Endothelial cell of hepatic sinusoid (primary cell): ENCODE measurements at regions not wholly inside any gene's neighbourhood (a gene's known extent, or its start where the extent isn't known, plus 50 kb on each side); places are given as distances from the start of the nearest gene placed in this dataset.

Source experiments
- in situ Hi-C: cut with HindIII; loops from 2 replicates; pipeline ENCODE4 v1.10.0; 2017; ENCODE audit warnings: low sequenced_read_pairs

DNA sequence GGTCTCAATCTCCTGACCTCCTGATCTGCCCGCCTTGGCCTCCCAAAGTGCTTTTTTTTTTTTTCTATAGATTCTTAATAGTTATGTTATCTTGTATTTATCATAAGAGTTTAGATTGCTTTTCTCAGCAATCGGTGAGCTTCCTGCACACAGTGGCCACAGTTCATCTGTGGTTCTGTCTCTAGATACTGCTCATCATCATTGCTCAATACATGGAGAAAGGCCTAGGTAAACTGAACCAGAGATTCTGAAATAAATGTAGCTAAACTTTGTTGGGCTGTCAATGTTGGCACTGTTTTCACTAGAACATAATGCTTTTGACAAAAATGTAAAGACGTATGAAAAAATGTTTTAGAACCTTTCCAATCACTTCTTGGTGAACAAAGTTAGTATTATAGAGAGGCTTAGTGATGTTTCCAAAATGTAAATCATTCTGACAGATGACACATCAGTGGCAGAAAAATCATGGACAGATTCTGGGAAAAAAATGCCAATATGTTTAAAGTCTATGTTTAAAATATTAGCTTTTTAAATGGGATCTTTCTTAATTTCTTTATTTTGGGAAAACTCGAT lies 50.0 kb upstream of the LIMCH1 start:
- in situ Hi-C loops: no loop called here
